Ishikawa (cell line): ENCODE measurements at regions not wholly inside any gene's neighbourhood (a gene's known extent, or its start where the extent isn't known, plus 50 kb on each side); places are given as distances from the start of the nearest gene placed in this dataset.

Experiments used
- CEBPB ChIP-seq: IDR thresholded peaks from 2 replicates; pipeline ENCODE4 v1.6.1; 2012
- CREB1 ChIP-seq: IDR thresholded peaks from 2 replicates; pipeline ENCODE4 v1.6.1; 2012; ENCODE audit warnings: low read depth
- EGR1 ChIP-seq: IDR thresholded peaks from 2 replicates; pipeline ENCODE4 v1.6.1; 2012
- EP300 ChIP-seq: IDR thresholded peaks from 2 replicates; pipeline ENCODE4 v1.6.1; 2012; ENCODE audit warnings: borderline replicate concordance
- FOXM1 ChIP-seq: IDR thresholded peaks from 2 replicates; pipeline ENCODE4 v1.6.1; 2012; ENCODE audit warnings: low read depth, borderline replicate concordance
- NFIC ChIP-seq: IDR thresholded peaks from 2 replicates; pipeline ENCODE4 v1.6.1; 2012
- RAD21 ChIP-seq: IDR thresholded peaks from 2 replicates; pipeline ENCODE4 v1.6.1; 2012; ENCODE audit warnings: low read depth
- TAF1 ChIP-seq: IDR thresholded peaks from 2 replicates; pipeline ENCODE4 v1.6.1; 2012; ENCODE audit warnings: low read depth, mild to moderate bottlenecking
- TCF12 ChIP-seq: IDR thresholded peaks from 2 replicates; pipeline ENCODE4 v1.6.1; 2012; ENCODE audit warnings: low read depth
- TEAD4 ChIP-seq: IDR thresholded peaks from 2 replicates; pipeline ENCODE4 v1.6.1; 2012
- YY1 ChIP-seq: IDR thresholded peaks from 2 replicates; pipeline ENCODE4 v1.6.1; 2012; ENCODE audit warnings: low read depth
- ZBTB7A ChIP-seq: IDR thresholded peaks from 2 replicates; pipeline ENCODE4 v1.6.1; 2012; ENCODE audit warnings: low read depth
- TF ChIP-seq, protein P1 (sequence below): IDR thresholded peaks from 2 replicates; pipeline ENCODE4 v1.6.1; 2012; ENCODE audit warnings: low read depth, mild to moderate bottlenecking
- TF ChIP-seq, protein P2 (sequence below): IDR thresholded peaks from 2 replicates; pipeline ENCODE4 v1.6.1; 2012
- TF ChIP-seq, protein P3 (sequence below): IDR thresholded peaks from 2 replicates; pipeline ENCODE4 v1.6.1; 2012

DNA sequence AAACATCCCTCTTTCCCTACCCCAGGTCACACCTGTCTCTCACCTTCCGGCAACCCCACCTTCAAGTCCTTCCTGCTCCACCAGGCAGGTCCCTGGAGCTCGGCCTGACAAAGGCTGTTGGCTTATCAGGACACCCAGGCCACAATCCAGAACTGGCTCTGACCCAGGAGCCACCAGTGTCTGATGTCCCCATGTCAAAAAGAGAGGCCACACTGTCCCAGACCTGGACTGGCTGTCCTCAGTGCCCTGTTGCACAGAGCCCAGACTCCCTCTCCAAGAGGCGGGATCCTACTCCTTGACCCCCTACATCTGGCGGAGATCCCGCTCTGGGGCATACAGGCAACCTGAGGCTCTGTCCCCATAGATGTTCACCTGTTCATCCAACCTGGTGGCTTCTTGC lies 116.0 kb downstream of the MN1 start:
- TF ChIP-seq TAF1 (no peak), YY1 (no peak), RAD21 (no peak), EP300 (no peak), EGR1 (no peak), CREB1 (no peak), ZBTB7A (no peak), TEAD4 (no peak), NFIC (no peak), FOXM1 (no peak), CEBPB (no peak), TCF12 (no peak)
- TF ChIP-seq, protein P1, sequence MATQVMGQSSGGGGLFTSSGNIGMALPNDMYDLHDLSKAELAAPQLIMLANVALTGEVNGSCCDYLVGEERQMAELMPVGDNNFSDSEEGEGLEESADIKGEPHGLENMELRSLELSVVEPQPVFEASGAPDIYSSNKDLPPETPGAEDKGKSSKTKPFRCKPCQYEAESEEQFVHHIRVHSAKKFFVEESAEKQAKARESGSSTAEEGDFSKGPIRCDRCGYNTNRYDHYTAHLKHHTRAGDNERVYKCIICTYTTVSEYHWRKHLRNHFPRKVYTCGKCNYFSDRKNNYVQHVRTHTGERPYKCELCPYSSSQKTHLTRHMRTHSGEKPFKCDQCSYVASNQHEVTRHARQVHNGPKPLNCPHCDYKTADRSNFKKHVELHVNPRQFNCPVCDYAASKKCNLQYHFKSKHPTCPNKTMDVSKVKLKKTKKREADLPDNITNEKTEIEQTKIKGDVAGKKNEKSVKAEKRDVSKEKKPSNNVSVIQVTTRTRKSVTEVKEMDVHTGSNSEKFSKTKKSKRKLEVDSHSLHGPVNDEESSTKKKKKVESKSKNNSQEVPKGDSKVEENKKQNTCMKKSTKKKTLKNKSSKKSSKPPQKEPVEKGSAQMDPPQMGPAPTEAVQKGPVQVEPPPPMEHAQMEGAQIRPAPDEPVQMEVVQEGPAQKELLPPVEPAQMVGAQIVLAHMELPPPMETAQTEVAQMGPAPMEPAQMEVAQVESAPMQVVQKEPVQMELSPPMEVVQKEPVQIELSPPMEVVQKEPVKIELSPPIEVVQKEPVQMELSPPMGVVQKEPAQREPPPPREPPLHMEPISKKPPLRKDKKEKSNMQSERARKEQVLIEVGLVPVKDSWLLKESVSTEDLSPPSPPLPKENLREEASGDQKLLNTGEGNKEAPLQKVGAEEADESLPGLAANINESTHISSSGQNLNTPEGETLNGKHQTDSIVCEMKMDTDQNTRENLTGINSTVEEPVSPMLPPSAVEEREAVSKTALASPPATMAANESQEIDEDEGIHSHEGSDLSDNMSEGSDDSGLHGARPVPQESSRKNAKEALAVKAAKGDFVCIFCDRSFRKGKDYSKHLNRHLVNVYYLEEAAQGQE: no peak
- TF ChIP-seq, protein P2, sequence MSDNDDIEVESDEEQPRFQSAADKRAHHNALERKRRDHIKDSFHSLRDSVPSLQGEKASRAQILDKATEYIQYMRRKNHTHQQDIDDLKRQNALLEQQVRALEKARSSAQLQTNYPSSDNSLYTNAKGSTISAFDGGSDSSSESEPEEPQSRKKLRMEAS: no peak
- TF ChIP-seq, protein P3, sequence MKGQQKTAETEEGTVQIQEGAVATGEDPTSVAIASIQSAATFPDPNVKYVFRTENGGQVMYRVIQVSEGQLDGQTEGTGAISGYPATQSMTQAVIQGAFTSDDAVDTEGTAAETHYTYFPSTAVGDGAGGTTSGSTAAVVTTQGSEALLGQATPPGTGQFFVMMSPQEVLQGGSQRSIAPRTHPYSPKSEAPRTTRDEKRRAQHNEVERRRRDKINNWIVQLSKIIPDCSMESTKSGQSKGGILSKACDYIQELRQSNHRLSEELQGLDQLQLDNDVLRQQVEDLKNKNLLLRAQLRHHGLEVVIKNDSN: no peak

DNA sequence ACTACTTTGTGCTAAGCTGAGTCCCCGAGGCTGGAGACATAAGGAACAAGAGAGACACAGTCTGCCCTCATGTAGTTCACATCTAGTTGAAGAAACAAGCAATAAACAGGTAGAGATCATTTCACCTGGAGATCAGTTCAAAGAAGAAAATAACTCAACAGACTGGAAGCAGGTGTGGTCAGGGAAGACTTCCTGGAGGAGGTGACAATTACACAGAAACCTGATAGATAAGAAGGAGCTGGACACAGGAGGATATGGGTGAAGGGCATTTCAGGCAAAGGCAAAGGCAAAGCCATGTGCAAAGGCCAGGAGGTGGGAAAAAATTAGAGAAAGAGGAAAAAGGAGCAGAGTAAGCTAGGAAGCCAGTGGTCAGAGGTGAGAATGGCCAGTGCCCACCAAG lies 115.6 kb downstream of the MN1 start:
- TF ChIP-seq, protein P1: no peak
- TF ChIP-seq, protein P3: no peak
- TF ChIP-seq RAD21: no peak
- TF ChIP-seq TAF1: no peak
- no peak for TF ChIP-seq ZBTB7A
- TF ChIP-seq EP300: no peak
- no peak for TF ChIP-seq CEBPB
- no peak for TF ChIP-seq FOXM1
- TF ChIP-seq NFIC: no peak
- TF ChIP-seq CREB1: no peak
- no peak for TF ChIP-seq TEAD4
- TF ChIP-seq, protein P2: no peak
- TF ChIP-seq EGR1: no peak
- TF ChIP-seq YY1: no peak
- no peak for TF ChIP-seq TCF12

DNA sequence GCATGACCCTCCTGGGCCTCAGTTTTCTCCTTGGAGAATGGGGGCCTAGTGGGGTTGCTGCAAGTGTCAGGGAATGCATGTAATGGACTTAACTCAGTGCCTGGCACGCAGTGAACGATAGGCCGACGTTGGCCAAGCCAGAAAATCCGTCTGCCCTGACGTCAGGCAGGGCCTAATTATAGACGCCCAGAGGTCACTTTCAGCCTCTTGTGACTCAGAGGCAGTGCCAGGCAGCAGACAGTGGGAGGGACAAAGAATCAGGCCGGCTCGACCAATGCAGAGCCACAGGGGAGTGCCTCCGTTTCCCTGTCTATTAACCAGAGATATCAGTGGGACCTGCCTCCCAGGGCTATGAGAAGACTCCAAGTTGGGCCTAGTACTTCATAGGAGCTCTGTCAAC lies 115.0 kb downstream of the MN1 start:
- TF ChIP-seq EGR1 (no peak), NFIC (no peak), TAF1 (no peak), CEBPB (no peak), CREB1 (no peak), ZBTB7A (no peak), FOXM1 (no peak)
- TF ChIP-seq, protein P2: no peak
- TF ChIP-seq, protein P1: no peak

DNA sequence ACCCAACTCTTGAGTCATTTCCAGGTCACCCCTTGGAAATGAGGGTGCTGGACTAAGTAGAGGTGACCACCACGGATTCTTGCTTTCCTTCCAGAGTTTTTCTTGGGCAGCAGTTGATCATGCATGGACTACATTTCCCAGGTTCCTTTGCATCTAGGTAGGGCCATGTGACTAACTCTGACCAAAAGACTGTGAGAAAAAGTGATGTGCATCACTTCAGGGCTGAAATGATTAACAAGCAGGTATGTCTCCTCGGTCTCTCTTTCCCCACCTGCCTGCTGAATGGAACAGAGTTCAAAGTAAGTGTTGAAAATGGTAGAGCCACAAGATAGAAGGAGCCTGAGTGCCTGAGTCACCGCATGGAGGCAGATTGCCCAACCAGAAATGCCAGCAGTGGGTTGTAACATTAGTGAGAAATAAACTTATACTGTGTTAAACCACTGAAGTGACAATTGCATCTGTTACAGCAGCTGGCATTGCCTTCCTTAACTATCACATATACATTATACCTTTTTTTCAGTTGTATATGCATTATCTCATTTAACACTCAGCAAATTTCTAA lies 113.5 kb downstream of the MN1 start:
- no peak for TF ChIP-seq NFIC
- TF ChIP-seq, protein P3: peak; percentile 94
